K562 (cell line): ENCODE measurements at regions not wholly inside any gene's neighbourhood (a gene's known extent, or its start where the extent isn't known, plus 50 kb on each side); places are given as distances from the start of the nearest gene placed in this dataset.

Source experiments
- ATAC-seq: fragments of 200-7000 bp; cut with Tn5 transposase; 3 replicates; pipeline ENCODE4 v1.9.1; 2020; ENCODE audit warnings: moderate library complexity
- BruUV-seq: library from RNA; stranded (reverse); fragments of 400-500 nt; replicated peaks from 2 replicates; lab custom pipeline; 2021; lab: Mats Ljungman, UMichigan
- CTCF ChIA-PET: fragments of 300-600 bp; formaldehyde crosslinking; extraction: SDS; loops from one replicate; lab custom pipeline; 2021; ENCODE audit warnings: low intra/inter-chr PET ratio; lab: Yijun Ruan, JAX
- POLR2A ChIA-PET: fragments of 300-600, 350-650 bp; sonication (Branson Sonifier 250); formaldehyde crosslinking; extraction: SDS; loops from one replicate; lab custom pipeline; 2021; ENCODE audit warnings: antibody characterized with exemption, inconsistent platforms; lab: Yijun Ruan, JAX
- DNase-seq, 4 experiments: peaks; one replicate each; pipeline versions ENCODE4 v3.0.0 to v3.0.0-alpha.2; 2011 to 2018; ENCODE audit warnings: low spot score in 3 of 4, mixed read lengths in 3 of 4; ENCODE audit errors: extremely low read depth in 1 of 4
- FAIRE-seq: peaks from 2 replicates; lab custom pipeline; 2011; peaks lifted over from hg19 to GRCh38; lab: Jason Lieb, UNC
- H2AFZ ChIP-seq: 2 replicates; pipeline ENCODE4 v1.6.0; 2011; ENCODE audit warnings: low read depth, low read length, control low read depth, inconsistent platforms
- H3K27ac ChIP-seq: fragments of 200-600 bp; 3 replicates; pipeline ENCODE4 v1.8.0; 2011; ENCODE audit warnings: low read depth, mild to moderate bottlenecking, control low read depth, inconsistent platforms, low read length, moderate library complexity, mixed read lengths; ENCODE audit errors: extremely low read depth
- H3K27me3 ChIP-seq, 2 experiments: fragments of 300-600 bp in 1 of 2; 2 replicates in 1 of 2; 3 replicates in 1 of 2; pipeline versions ENCODE4 v1.6.0 to v1.8.0; 2011; ENCODE audit warnings: inconsistent platforms in 2 of 2, low read length in 2 of 2, mild to moderate bottlenecking in 1 of 2, mixed read lengths in 1 of 2, moderate library complexity in 1 of 2; ENCODE audit not compliant: control insufficient read depth in 2 of 2, insufficient read depth in 2 of 2
- H3K36me3 ChIP-seq: fragments of 300-600 bp; 3 replicates; pipeline ENCODE4 v1.8.0; 2011; ENCODE audit warnings: mild to moderate bottlenecking, low read length, inconsistent platforms; ENCODE audit not compliant: control insufficient read depth, insufficient read depth
- H3K4me1 ChIP-seq, 2 experiments: fragments of 200-600 bp in 1 of 2; replicated peaks in 1 of 2; 2 replicates in 1 of 2; 3 replicates in 1 of 2; pipeline versions ENCODE4 v1.5.1 to v1.8.0; 2011; ENCODE audit warnings: inconsistent platforms in 2 of 2, low read length in 2 of 2, mild to moderate bottlenecking in 1 of 2, mixed read lengths in 1 of 2, moderate library complexity in 1 of 2; ENCODE audit not compliant: control insufficient read depth in 2 of 2, insufficient read depth in 2 of 2
- H3K4me2 ChIP-seq: 2 replicates; pipeline ENCODE4 v1.6.1; 2011; ENCODE audit warnings: low read length, control low read depth, inconsistent platforms, mixed read lengths; ENCODE audit not compliant: insufficient read depth
- H3K4me3 ChIP-seq: fragments of 200-600 bp; sonication (generic), shearing (Covaris generic); 2 replicates; pipeline ENCODE4 v1.5.1; 2016; ENCODE audit warnings: control low read depth, inconsistent platforms
- H3K79me2 ChIP-seq: fragments of 200-600 bp; 3 replicates; pipeline ENCODE4 v1.8.0; 2011; ENCODE audit warnings: low read length, inconsistent platforms; ENCODE audit not compliant: control insufficient read depth, insufficient read depth
- H3K9ac ChIP-seq, 2 experiments: 2 replicates each; pipeline versions ENCODE4 v1.6.0 to v1.6.1; 2011; ENCODE audit warnings: low read depth in 2 of 2, low read length in 2 of 2, control low read depth in 1 of 2, inconsistent platforms in 1 of 2, mild to moderate bottlenecking in 1 of 2, mixed read lengths in 1 of 2; ENCODE audit not compliant: insufficient read depth in 1 of 2
- H3K9me1 ChIP-seq: one replicate; pipeline ENCODE4 v1.6.0; 2011; ENCODE audit warnings: inconsistent platforms, mild to moderate bottlenecking, low read length, moderate library complexity; ENCODE audit not compliant: control insufficient read depth, insufficient read depth
- H3K9me3 ChIP-seq: replicated peaks from 2 replicates; pipeline ENCODE4 v1.5.1; 2011; ENCODE audit warnings: low read depth, low read length, inconsistent platforms; ENCODE audit not compliant: control insufficient read depth, insufficient read depth
- H4K20me1 ChIP-seq: replicated peaks from 2 replicates; pipeline ENCODE4 v1.6.1; 2011; ENCODE audit warnings: low read length, inconsistent platforms, mixed read lengths; ENCODE audit not compliant: control insufficient read depth, insufficient read depth
- C11orf30 ChIP-seq: fragments of 450-650 bp; IDR thresholded peaks from 2 replicates; pipeline ENCODE4 v1.6.1; 2016; ENCODE audit warnings: low read depth, mild to moderate bottlenecking
- HBP1 ChIP-seq: fragments of 450-650 bp; formaldehyde crosslinking; IDR thresholded peaks from 2 replicates; pipeline ENCODE4 v1.4.0; 2022; ENCODE audit warnings: missing genetic modification characterization
- MXD1 ChIP-seq: fragments of 250-450 bp; sonication (Bioruptor Pico); IDR thresholded peaks from 2 replicates; pipeline ENCODE4 v1.8.0; 2021; ENCODE audit warnings: borderline replicate concordance, mild to moderate bottlenecking, moderate library complexity; ENCODE audit not compliant: poor library complexity, severe bottlenecking
- MYC ChIP-seq, 2 experiments: fragments of 250-450 bp in 1 of 2; sonication (Bioruptor Pico) in 1 of 2; IDR thresholded peaks; 2 replicates each; pipeline versions ENCODE4 v1.5.1 to v1.6.1; 2012 to 2021; ENCODE audit warnings: low read depth in 2 of 2, borderline replicate concordance in 1 of 2, improper control_type of control experiment in 1 of 2, low read length in 1 of 2, mild to moderate bottlenecking in 1 of 2, moderate library complexity in 1 of 2
- NFATC3 ChIP-seq: fragments of 450-650 bp; IDR thresholded peaks from 2 replicates; pipeline ENCODE4 v1.6.1; 2017; ENCODE audit warnings: mild to moderate bottlenecking
- NFE2 ChIP-seq: IDR thresholded peaks from 2 replicates; pipeline ENCODE4 v1.6.1; 2014; ENCODE audit warnings: antibody characterized with exemption, low read depth
- NFE2L1 ChIP-seq: fragments of 450-650 bp; IDR thresholded peaks from 2 replicates; pipeline ENCODE4 v1.6.1; 2016; ENCODE audit warnings: missing genetic modification characterization, low read depth, mild to moderate bottlenecking, missing compliant biosample characterization, moderate library complexity, borderline replicate concordance
- NUFIP1 ChIP-seq: fragments of 450-650 bp; IDR thresholded peaks from 2 replicates; pipeline ENCODE4 v1.6.1; 2018; ENCODE audit not compliant: partially characterized antibody
- PATZ1 ChIP-seq: fragments of 250-450 bp; sonication (Bioruptor Pico); IDR thresholded peaks from 2 replicates; pipeline ENCODE4 v1.5.0; 2020; ENCODE audit warnings: mild to moderate bottlenecking, borderline replicate concordance
- POLR3G ChIP-seq: IDR thresholded peaks from 2 replicates; pipeline ENCODE4 v1.6.1; 2011; ENCODE audit not compliant: insufficient read length, insufficient replicate concordance; ENCODE audit errors: extremely low read depth
- ZFP30 ChIP-seq: fragments of 250-450 bp; sonication (Bioruptor Pico); IDR thresholded peaks from 2 replicates; pipeline ENCODE4 v1.8.0; 2022; ENCODE audit warnings: moderate library complexity, mild to moderate bottlenecking, inconsistent platforms, borderline replicate concordance
- ZFPM2 ChIP-seq: fragments of 250-450 bp; sonication (Bioruptor Pico); IDR thresholded peaks from 2 replicates; pipeline ENCODE4 v1.5.1; 2022; ENCODE audit warnings: mild to moderate bottlenecking
- ZNF316 ChIP-seq: fragments of 450-650 bp; IDR thresholded peaks from 2 replicates; pipeline ENCODE4 v1.6.1; 2016
- ZNF512 ChIP-seq: IDR thresholded peaks from 2 replicates; pipeline ENCODE4 v1.6.1; 2016; ENCODE audit warnings: missing genetic modification characterization, missing compliant biosample characterization
- ZNF707 ChIP-seq: fragments of 250-450 bp; sonication (Bioruptor Pico); conservative IDR thresholded peaks from 2 replicates; pipeline ENCODE4 v1.8.0; 2022; ENCODE audit warnings: inconsistent platforms, mild to moderate bottlenecking, moderate library complexity
- ZNF785 ChIP-seq: fragments of 250-450 bp; sonication (Bioruptor Pico); IDR thresholded peaks from 2 replicates; pipeline ENCODE4 v1.4.0; 2020; ENCODE audit warnings: mild to moderate bottlenecking
- WGBS: fragments of 100-300 bp; shearing (Covaris generic); methylation state at CpG from one replicate; pipeline ENCODE4 v1.1.6; 2016; ENCODE audit warnings: low coverage, mixed read lengths; ENCODE audit not compliant: insufficient coverage; ENCODE audit errors: missing lambda C conversion rate; 5-methylcytosine and 5-hydroxymethylcytosine counted together
- in situ Hi-C: fragments of 300-500 bp; cut with MboI; formaldehyde crosslinking; loops from 4 replicates; pipeline ENCODE4 v1.15.0; 2018; ENCODE audit warnings: inconsistent platforms, mixed read lengths
- intact Hi-C: fragments of 100-400 bp; cut with micrococcal nuclease; formaldehyde crosslinking; loops from 2 replicates; pipeline ENCODE4 v1.14.2; 2022

- WGBS = 20% methylated on average over 2 of the region's 2 CpGs
- ATAC-seq (no peak), FAIRE-seq (no peak), DNase-seq (no peak)
- H4K20me1 ChIP-seq = no peaks in the 10 kb centered on the region
- ChIA-PET POLR2A (interaction anchor here (0.6 kb wide), 2 partner anchors 10 to 446 kb away, joined by 3 read pairs; no protein-coding TSS in a partner anchor), CTCF (no interaction called here)
- no peak overlapping the region for H3K4me3 ChIP-seq
- H3K4me2 ChIP-seq = peak overlapping the region; percentile 61; the same call in 1 of the 2 replicates
- H3K36me3 ChIP-seq = no peaks in the 10 kb centered on the region
- H3K9me1 ChIP-seq = no peaks in the 10 kb centered on the region
- no peaks in the 10 kb centered on the region for H3K9me3 ChIP-seq
- H3K27ac ChIP-seq = peak overlapping the region; percentile 67; the same call in 2 of the 3 replicates
- in situ Hi-C loops (no loop called here), intact Hi-C loops (no loop called here)
- peak overlapping the region; percentile 23; the same call in 1 of the 2 replicates for H2AFZ ChIP-seq
- H3K9ac ChIP-seq = no peak overlapping the region
- no peaks in the 10 kb centered on the region for H3K27me3 ChIP-seq
- BruUV-seq = no TSS peak
- H3K4me1 ChIP-seq = peaks cover 8 to 34% of the 10 kb centered on the region in 2 experiments
- H3K79me2 ChIP-seq = no peaks in the 10 kb centered on the region
- TF ChIP-seq HBP1 (no peak), ZFPM2 (CRISPR knock-in tag) (no peak), PATZ1 (no peak), ZNF512 (tag) (no peak), ZNF785 (CRISPR knock-in tag) (no peak), ZNF316 (peak; percentile 96), ZFP30 (CRISPR knock-in tag) (no peak), C11orf30 (peak; percentile 94), POLR3G (no peak), MXD1 (CRISPR knock-in tag) (no peak), ZNF707 (no peak), NFE2 (peak; percentile 64; the same call in 1 of the 2 replicates), NUFIP1 (no peak), NFE2L1 (peak; percentile 57; the same call in 1 of the 2 replicates), MYC (IDR thresholded peaks at IDR 0.05; ENCODE audit: low read depth, low read length) (no peak), MYC (CRISPR knock-in tag; IDR thresholded peaks at IDR 0.05; ENCODE audit: borderline replicate concordance, low read depth) (no peak), NFATC3 (no peak)
Observed at GRCh38 chr2:12074845-12075217, 328.4 kb downstream of the LPIN1 start.
